Stimulated activated CD4-positive, alpha-beta T cell treated with anti-CD3 and anti-CD28 coated beads, TNF-alpha, amount 100 ng/mL, for 1 hour (primary cell): ENCODE measurements at regions not wholly inside any gene's neighbourhood (a gene's known extent, or its start where the extent isn't known, plus 50 kb on each side); places are given as distances from the start of the nearest gene placed in this dataset.
A peak's percentile ranks its signal among the peaks of the same experiment; 100 is the strongest.
"Not testable (repeated sequence)": the region's sequence is repeated elsewhere in the genome, so short reads cannot be mapped to it uniquely, and the experiment has no call there.

Experiments
- DNase-seq, 3 donors: peaks; one replicate each; pipeline ENCODE4 v3.0.0-alpha.2; 2020; ENCODE audit warnings: low read depth in 3 of 3, low spot score in 1 of 3

DNA sequence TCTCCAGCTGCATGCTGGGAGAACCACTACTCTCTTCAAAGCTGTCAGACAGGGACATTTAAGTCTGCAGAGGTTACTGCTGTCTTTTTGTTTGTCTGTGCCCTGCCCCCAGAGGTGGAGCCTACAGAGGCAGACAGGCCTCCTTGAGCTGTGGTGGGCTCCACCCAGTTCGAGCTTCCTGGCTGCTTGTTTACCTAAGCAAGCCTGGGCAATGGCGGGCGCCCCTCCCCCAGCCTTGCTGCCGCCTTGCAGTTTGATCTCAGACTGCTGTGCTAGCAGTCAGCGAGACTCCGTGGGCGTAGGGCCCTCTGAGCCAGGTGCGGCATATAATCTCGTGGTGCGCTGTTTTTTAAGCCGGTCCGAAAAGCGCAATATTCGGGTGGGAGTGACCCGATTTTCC, 215.0 kb downstream of the STIM2 start:
- not testable (repeated sequence) for DNase-seq

DNA sequence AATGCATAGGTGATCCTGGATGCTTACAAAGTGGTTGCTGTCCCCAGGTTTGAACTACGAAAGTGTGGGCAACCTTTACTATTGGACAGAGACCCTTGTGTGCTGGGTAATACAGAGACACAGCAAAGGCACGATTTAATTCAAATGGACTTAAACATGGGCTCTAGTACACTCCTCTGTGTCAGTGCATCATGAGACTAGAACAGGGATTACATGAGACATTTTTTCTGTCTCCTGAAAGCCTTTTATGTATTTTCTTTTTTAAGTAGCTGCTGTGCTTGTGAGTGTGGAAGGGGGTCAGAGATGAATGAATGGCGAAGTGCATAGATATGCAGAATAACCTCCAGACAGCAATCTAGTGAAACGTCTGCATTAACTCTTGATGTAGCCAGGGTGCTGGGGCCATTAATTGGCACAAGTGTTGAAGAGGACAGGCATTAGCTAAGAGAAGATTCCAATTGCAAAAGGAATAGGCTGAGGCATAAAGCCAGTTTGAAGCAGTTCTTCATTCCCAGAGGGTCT, 218.4 kb downstream of the STIM2 start:
- no peak for DNase-seq

DNA sequence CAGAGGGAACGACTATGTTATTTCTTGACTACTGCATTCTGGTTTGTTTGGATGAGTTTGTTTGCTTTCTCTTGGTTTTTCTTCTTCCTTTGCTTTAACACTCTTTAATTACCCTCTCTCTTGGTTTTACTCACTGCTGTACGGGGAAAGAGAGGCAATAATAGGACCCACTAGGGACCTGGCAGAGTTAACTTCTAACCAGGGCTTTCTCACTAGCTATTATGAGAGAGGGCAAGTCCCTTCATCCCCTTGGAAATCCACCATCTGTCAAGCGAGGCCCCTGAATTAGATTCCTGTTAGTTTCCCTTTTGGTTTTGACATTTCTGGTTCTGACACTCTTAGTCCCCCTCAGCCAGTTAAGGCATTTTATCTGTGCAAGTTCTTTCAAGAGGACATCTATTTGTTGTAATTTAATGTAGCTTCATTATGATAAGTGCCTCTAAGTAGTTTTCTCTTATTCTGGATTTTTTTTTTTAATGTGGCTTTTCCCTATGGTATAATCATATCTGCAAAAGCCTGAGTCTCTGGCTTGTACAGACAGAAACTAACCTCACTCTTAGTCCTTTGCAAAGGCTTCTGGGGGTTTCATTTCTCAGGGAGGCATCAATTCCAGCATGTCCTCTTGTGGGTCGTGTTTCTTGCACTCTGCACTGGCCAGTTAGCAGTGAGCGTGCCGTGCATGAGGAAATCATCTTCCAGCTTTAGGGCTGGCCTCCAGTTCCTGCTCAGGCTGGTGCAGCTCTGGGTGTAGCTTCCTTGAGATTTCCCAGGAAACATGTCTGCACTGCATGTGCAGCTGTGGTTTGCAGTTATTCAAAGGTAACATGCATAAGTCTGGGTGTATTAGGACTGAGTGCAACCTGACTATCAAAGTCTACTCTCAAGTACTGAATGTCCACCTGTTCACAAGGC, 221.3 kb downstream of the STIM2 start:
- DNase-seq: no peak

DNA sequence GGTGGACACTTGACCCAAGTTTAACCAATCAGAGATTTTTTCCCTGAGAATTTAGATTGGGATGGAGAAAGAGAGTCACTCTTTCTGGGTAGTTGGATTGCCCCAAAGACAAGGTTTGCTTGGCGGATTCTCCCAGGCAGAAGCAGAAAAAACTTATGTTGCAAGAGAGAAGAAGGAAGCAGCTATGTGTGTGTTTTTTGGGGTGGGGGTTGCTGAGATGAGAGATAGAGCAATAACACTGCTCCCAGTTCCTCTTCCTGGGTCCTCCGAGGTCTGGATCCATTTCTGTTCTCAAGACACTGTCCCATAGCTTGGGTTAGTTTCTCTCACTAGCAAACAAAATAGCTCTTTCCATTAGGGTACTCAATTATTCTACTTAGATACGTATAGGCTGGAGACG, 222.1 kb downstream of the STIM2 start:
- DNase-seq: no peak

DNA sequence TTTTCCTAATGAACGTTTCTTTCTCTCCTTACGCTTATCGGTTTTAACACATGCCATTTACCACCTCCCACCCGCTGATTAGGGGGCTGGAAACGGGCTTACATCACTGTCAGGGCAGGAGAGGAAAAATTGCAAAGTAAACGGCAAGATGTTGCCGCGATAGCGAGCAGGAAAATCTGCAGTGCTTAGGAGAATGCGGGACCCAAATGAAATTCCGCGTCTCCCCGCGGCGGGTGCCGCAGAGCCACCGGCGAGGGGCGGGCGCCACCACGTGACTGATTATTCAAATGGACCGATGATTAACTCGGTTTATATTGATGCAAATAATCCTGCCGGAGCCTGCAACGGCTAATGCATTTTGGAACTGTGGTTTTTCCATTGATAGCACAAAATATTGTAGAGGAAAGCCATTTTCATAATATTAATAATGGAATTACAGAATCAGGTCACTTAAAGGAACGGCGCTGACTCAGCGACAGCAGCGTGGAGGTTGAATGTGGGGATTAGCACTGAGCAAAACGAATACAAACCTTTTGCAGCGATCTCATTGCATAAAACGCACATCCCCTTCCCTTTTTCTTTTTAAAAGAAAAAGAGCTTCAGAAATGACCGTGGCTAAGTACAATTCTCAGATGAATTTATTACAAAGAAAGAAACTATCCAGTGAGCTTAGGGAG, 224.2 kb downstream of the STIM2 start:
- peak in 1 of 3 donors; percentile 2 for DNase-seq

DNA sequence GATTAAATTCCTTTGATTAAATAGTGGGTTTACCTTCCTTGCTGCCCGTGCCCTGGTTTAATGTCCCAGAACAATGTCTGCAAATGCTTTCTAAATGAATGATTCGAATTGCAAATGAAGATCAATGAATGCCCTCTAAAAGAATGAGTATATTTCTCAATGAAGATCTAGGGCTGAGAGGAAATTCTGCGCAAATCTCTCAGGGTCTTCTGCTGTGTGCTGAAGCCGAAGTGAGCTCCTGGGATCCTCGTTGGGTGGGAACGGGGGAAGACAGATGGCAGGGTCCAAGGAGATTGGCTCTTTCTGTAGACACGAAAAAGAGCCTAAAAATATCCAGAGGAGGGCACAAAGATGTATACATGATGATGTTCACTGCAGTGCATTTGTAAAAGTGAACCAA, 224.8 kb downstream of the STIM2 start:
- DNase-seq: no peak

DNA sequence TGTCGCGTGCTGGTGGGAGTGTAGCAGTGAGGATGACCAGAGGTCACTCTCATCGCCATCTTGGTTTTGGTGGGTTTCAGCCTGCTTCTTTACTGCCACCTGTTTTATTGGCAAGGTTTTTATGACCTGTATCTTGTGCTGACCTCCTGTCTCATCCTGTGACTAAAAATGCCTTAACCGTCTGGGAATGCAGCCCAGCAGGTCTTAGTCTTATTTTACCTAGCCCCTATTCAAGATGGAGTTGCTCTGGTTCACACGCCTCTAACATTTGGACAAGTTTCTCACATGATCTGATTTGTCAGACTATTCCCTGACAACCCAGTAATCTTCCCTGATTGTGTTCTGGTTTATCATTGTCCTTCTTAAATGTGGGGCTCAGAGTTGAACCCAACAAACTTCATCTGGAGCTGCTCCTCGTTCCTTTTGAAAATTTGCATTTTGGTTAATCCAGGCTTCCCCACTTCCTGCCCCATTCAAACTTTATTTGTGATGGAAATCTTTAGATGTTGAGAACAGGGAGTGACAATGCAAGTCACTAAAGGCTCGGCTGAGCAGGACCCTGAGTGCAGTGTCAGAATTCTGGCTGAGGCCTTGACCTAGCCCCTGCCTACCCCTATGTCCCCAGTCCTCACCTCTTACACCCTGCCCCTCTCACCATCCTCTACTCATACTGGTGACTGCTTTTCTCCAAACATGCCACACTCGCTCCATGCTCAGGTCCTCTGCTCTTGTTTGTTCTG, 226.8 kb downstream of the STIM2 start:
- DNase-seq: no peak

DNA sequence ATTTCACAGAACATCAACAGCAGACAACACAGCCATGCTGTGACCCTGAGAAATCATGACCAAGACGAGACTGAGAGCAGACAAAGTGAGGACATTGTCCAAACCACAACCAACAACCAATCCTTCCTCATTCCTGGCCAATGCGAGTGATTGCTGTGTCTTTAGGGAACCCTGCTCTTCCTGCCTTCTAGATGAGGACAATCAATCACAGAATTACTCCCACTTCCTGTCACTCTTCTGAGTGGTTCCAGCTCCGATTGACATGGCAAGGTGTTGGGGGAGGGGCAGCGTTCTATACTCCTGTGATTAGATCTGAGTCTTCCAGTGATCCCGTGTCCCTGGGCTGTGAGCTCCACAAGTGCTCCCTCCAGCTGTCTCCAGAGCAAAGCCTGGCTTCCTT, 227.8 kb downstream of the STIM2 start:
- DNase-seq: no peak

DNA sequence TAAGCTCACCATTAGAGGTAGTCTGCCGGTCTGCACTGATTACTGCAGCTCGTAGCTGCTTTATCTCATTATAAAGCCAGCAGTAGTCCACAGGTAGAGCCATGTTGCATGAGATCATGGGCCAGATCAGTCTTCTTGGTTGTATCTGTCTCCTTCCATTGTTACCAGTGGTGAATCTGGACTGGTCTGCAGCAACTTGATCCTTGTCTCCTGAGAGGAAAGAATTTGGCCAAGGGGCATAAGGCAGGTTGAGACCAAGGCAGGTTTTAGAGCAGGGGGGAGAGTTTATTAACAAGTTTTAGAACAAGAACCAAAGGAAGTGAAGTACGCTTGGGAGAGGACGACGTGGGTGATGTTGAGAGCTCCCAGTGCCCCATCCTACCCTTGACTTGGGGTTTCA, 228.5 kb downstream of the STIM2 start:
- no peak for DNase-seq

DNA sequence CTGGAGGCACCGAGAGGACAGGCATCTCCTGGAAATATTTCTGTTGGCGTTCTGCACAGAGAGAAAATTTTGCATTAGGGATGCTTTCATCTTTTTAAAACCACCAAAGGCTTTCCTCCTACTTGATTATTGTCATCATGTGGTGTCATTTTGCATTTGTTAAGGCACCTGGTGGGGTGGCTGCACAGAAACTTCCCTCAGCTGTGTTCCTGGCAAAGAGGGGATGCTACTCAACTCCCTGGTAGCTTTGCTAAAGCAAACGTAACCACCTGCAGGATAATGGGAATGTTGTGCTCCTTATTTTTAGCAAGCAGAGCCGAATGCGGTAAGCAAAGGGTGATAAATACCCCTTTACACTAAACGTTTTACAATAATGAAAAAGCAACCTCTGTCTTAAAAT, 229.8 kb downstream of the STIM2 start:
- no peak for DNase-seq

DNA sequence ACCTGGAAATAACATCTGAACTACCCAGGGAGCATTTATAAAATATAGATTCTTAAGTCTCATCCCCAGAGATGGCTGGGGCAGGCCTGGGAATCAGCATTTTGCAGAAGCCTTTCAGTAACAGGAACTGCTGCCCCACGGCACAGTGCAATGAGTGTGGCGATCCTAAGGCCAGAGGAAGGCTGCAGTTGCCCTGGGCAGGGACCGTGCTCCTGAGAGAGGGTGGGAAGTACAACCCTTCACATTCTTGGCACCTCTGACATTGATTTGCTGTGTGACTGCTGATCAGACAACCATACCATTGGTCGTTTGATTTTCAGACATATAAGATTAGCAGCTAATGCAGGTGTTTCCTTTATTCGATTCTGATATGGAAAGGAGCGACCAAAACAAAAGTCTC, 233.6 kb downstream of the STIM2 start:
- no peak for DNase-seq

DNA sequence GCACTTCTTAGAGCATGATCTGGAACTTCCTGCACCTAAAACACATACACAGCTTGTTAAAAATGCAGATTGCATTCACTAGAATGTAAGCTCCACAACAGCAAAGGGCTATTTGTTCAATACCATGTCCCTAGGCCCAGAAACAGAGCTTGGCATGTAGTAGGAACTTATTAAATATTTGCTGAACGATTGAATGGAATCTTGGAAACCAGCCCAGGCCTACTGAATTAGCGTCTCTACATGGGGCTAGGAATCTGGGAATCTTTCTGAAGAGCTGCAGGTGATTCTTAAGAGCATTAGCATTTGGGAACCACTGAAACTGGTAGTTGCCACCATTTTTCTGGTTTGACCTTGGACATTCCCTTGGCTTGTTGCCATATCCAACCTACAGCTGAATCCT, 234.1 kb downstream of the STIM2 start:
- DNase-seq: no peak

DNA sequence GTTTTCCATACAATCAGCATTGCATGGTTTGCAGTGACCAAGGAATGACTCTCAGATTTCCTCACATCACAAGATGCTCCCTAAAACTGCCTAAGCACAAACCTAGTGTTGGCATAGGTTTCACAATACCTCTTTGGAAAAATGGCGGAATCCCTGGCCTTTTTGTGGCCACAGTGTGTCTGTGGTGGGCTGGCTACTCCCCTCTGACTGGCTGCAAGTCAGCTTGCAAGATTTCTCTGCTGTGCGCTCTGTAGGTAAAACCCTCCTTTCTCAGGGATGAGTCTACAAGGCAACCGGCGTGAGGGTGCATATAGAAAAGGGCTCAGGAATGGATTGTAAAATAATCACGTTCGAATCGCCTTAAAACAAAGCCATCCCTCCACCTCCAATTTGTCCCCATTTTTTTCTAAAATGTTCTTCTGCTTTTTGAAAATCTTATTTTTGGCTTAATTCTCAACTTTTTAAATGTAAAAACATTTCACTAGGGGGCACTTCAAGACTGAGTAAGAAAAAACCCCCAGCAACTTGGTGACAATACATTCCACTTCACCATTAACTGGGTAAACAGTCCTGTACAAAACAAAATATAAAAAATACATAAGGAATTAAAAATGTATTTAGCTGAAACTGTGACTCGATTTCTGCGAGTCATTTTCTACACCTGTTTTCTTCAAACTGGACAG, 235.6 kb downstream of the STIM2 start:
- DNase-seq: no peak

DNA sequence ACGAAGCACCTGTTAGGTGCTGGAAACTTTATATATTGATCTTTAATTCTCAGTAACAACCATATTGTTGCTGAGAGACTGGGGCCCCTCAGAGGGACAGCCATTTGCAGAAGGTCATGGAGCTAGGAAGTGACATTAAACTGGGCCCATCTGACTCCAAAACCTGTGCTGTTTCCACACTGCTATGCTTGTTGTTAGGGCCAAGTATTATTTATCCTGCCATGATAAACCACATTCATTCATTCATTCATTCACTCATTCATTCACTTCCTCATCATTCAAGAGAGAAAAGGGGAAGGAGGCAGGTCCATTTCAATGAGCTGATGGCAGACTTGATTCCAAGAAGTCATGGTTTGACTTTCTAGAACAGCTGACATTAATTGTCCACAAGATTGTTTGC, 237.4 kb downstream of the STIM2 start:
- DNase-seq: no peak

DNA sequence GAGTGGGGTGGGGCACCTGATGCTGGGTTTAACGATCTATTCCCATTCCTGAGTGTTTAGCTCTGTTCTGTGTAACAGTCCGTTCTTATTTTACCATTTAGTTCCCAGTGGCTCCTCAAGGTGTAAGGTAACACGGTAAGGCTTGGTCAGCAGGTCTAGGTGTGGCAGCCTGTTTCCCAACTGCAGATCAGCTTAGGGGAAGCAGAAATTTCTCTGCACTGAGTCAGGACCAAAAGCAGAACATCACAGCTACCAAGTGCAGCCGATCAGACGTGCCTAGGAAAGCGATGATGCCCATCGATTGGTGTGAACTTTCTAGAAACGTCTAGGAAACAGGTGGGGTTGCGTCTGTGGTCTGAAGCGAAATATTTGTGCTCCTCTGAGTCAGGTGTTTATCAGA, 240.1 kb downstream of the STIM2 start:
- DNase-seq: no peak

DNA sequence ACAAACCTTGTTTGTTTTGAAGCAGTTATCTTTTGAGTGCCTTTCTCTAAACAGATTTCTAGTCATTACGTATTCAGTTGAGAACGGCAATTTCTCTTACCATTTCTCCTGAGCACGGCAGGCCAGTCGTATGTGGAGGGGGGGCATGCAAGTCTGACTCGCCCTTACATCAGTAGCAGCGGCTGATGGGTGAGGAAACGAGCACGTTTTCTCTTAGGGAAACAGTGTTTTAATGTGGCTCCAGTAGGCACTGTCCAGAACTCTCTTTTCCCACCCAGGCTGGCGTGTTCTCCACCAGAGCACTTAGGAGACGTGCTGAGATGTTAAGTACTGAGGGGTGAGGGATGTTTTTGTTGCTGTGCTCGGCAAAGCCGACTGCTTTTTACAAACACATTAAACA, 240.5 kb downstream of the STIM2 start:
- DNase-seq: no peak

DNA sequence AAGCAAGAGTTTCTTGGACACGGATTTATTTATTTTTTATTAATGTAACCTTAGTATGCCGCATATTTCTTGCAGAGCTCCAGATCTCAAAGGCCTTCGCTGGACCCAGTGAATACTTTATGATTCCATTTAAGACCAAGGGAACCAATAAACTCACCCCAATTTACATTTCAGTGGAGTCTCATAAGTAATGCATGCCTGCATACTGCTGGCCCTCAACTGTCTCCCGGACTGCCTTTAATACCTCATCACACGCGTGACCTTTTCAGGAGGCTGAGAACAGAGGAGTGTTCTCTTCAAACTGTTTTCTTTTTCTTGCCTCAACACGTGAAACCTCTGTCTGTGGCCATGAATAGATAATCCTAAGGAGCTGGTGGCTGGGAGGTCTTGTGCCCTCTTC, 240.9 kb downstream of the STIM2 start:
- no peak for DNase-seq

DNA sequence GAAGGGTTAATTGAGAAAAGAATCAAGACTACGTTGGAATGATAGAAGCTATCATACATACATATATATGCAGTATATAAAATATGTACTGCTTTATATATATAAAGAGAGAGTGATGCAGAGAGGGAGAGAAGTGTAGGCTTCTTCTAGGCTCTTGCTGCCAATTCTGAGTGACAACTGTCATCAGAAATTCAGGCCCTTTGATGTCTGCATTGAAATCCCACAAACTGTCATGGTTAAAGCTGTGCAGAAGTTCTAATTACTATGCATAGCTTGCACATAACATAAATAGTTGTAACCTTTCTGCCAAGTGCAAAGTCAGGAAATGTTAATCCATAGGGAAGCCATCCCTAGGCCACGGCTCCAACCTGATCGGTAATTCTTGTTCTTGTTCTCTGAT, 251.0 kb downstream of the STIM2 start:
- DNase-seq: no peak

DNA sequence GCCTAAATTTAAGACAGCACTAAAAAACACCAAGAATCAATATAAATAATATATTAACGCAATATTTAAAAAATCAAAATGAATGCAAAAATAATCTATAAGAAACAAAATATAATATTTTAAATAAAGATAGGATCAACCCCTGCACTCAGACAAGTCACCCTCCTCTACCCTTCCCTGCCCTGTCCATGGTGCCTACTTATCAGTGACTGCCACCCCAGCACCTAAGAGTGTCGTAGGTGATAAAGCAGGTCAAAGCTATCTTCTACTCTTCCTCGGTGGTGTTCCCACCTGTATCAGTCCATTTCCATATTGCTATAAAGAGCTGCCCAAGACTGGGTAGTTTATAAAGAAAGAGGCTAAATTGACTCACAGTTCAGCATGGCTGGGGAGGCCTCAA, 251.9 kb downstream of the STIM2 start:
- no peak for DNase-seq

DNA sequence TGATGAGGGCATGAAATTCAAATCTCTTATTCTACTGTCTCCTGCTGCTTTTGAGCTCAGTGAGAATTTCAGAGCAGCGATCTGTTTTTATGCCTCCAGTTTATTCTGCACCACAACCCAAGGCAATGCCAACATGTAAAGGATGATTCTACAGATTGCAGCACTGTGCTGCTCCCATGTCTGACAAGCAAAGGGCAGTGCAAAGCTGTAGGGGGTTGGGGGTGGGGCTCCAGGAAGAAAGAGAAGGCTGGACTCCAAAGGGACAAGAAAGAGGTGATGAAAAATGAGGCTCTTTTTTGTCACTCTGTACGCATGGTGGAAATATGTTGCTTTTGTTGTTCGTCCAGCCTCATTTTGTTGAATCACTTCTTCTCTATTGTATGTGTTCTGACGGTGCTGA, 254.6 kb downstream of the STIM2 start:
- no peak for DNase-seq

DNA sequence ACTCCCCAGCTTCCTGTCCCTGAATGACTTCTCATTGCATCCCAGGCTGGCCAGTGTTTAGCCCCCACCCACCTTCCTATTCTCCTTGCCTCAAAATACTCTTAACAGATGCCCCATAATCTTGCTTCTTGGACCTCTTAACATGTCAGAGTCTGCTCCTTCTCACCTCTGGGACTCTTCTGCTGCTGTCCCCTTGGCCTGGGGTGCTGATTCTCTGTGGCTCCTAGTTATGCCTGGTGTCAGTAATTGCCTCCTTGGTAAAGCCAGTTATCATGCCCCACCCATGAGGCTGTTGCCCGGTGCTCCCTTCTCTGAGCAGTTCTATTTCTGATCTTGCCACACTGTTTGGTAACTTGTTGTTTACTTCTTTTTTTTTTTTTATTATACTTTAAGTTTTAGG, 256.8 kb downstream of the STIM2 start:
- no peak for DNase-seq
